ENCODE measurements at regions not wholly inside any gene's neighbourhood (a gene's known extent, or its start where the extent isn't known, plus 50 kb on each side); places are given as distances from the start of the nearest gene placed in this dataset.

GRCh38 chr6:91142154-91142553, 555.3 kb upstream of the MAP3K7 start:
- no peaks in the 10 kb centered on the region for H3K4me1 ChIP-seq (ENCODE audit: insufficient read depth, low read length)
- no peak overlapping the region for H3K9ac ChIP-seq (ENCODE audit: low read depth, low read length)
- H3K27ac ChIP-seq (ENCODE audit: low read length) = no peak overlapping the region
- no peaks in the 10 kb centered on the region for H3K36me3 ChIP-seq (ENCODE audit: insufficient read depth, low read depth, low read length)
- H3K9me3 ChIP-seq (ENCODE audit: insufficient read depth, low read depth, low read length) = no peaks in the 10 kb centered on the region
- no peak overlapping the region for H3K4me3 ChIP-seq (ENCODE audit: low read length)
- no peaks in the 10 kb centered on the region for H3K27me3 ChIP-seq (ENCODE audit: insufficient read depth, low read length)

GRCh38 chr6:91141346-91141745, 554.5 kb upstream of the MAP3K7 start:
- H3K4me1 ChIP-seq (ENCODE audit: insufficient read depth, low read length) = no peaks in the 10 kb centered on the region
- no peak overlapping the region for H3K4me3 ChIP-seq (ENCODE audit: low read length)
- no peak overlapping the region for H3K27ac ChIP-seq (ENCODE audit: low read length)
- H3K9me3 ChIP-seq (ENCODE audit: insufficient read depth, low read depth, low read length) = no peaks in the 10 kb centered on the region
- H3K9ac ChIP-seq (ENCODE audit: low read depth, low read length) = no peak overlapping the region
- no peaks in the 10 kb centered on the region for H3K27me3 ChIP-seq (ENCODE audit: insufficient read depth, low read length)
- no peaks in the 10 kb centered on the region for H3K36me3 ChIP-seq (ENCODE audit: insufficient read depth, low read depth, low read length)

GRCh38 chr6:91140449-91140848, 553.6 kb upstream of the MAP3K7 start:
- Histone ChIP-seq H3K36me3 (ENCODE audit: insufficient read depth, low read depth, low read length) (no peaks in the 10 kb centered on the region), H3K9me3 (ENCODE audit: insufficient read depth, low read depth, low read length) (no peaks in the 10 kb centered on the region), H3K4me1 (ENCODE audit: insufficient read depth, low read length) (no peaks in the 10 kb centered on the region), H3K4me3 (ENCODE audit: low read length) (no peak overlapping the region), H3K27me3 (ENCODE audit: insufficient read depth, low read length) (no peaks in the 10 kb centered on the region), H3K9ac (ENCODE audit: low read depth, low read length) (no peak overlapping the region), H3K27ac (ENCODE audit: low read length) (no peak overlapping the region)

GRCh38 chr6:91137286-91137685, 550.4 kb upstream of the MAP3K7 start:
- H3K9ac ChIP-seq (ENCODE audit: low read depth, low read length) = no peak overlapping the region
- H3K36me3 ChIP-seq (ENCODE audit: insufficient read depth, low read depth, low read length) = no peaks in the 10 kb centered on the region
- H3K4me3 ChIP-seq (ENCODE audit: low read length) = no peak overlapping the region
- H3K4me1 ChIP-seq (ENCODE audit: insufficient read depth, low read length) = no peaks in the 10 kb centered on the region
- H3K27ac ChIP-seq (ENCODE audit: low read length) = no peak overlapping the region
- H3K27me3 ChIP-seq (ENCODE audit: insufficient read depth, low read length) = no peaks in the 10 kb centered on the region
- no peaks in the 10 kb centered on the region for H3K9me3 ChIP-seq (ENCODE audit: insufficient read depth, low read depth, low read length)

- Histone ChIP-seq H3K4me3 (ENCODE audit: low read length) (no peak overlapping the region), H3K36me3 (ENCODE audit: insufficient read depth, low read depth, low read length) (no peaks in the 10 kb centered on the region), H3K9ac (ENCODE audit: low read depth, low read length) (no peak overlapping the region), H3K27me3 (ENCODE audit: insufficient read depth, low read length) (no peaks in the 10 kb centered on the region), H3K4me1 (ENCODE audit: insufficient read depth, low read length) (no peaks in the 10 kb centered on the region), H3K9me3 (ENCODE audit: insufficient read depth, low read depth, low read length) (no peaks in the 10 kb centered on the region), H3K27ac (ENCODE audit: low read length) (no peak overlapping the region)
Measured at GRCh38 chr6:91135406-91136103, 548.7 kb upstream of the MAP3K7 start.

GRCh38 chr6:91132461-91132860, 545.6 kb upstream of the MAP3K7 start:
- Histone ChIP-seq H3K9me3 (ENCODE audit: insufficient read depth, low read depth, low read length) (no peaks in the 10 kb centered on the region), H3K4me1 (ENCODE audit: insufficient read depth, low read length) (no peaks in the 10 kb centered on the region; the same call in 1 of the 2 replicates), H3K36me3 (ENCODE audit: insufficient read depth, low read depth, low read length) (no peaks in the 10 kb centered on the region), H3K9ac (ENCODE audit: low read depth, low read length) (no peak overlapping the region), H3K27me3 (ENCODE audit: insufficient read depth, low read length) (no peaks in the 10 kb centered on the region), H3K27ac (ENCODE audit: low read length) (no peak overlapping the region), H3K4me3 (ENCODE audit: low read length) (no peak overlapping the region)

- H3K36me3 ChIP-seq (ENCODE audit: insufficient read depth, low read depth, low read length) = no peaks in the 10 kb centered on the region
- no peak overlapping the region for H3K9ac ChIP-seq (ENCODE audit: low read depth, low read length)
- no peak overlapping the region for H3K4me3 ChIP-seq (ENCODE audit: low read length)
- H3K4me1 ChIP-seq (ENCODE audit: insufficient read depth, low read length) = no peaks in the 10 kb centered on the region; the same call in 1 of the 2 replicates
- no peak overlapping the region for H3K27ac ChIP-seq (ENCODE audit: low read length)
- no peaks in the 10 kb centered on the region for H3K27me3 ChIP-seq (ENCODE audit: insufficient read depth, low read length)
- H3K9me3 ChIP-seq (ENCODE audit: insufficient read depth, low read depth, low read length) = no peaks in the 10 kb centered on the region
Measured at GRCh38 chr6:91130126-91130525, 543.3 kb upstream of the MAP3K7 start.

GRCh38 chr6:91127752-91128151, 540.9 kb upstream of the MAP3K7 start:
- H3K9me3 ChIP-seq (ENCODE audit: insufficient read depth, low read depth, low read length) = no peaks in the 10 kb centered on the region
- no peak overlapping the region for H3K4me3 ChIP-seq (ENCODE audit: low read length)

GRCh38 chr6:91126876-91127275, 540.0 kb upstream of the MAP3K7 start:
- Histone ChIP-seq H3K9ac (ENCODE audit: low read depth, low read length) (no peak overlapping the region), H3K36me3 (ENCODE audit: insufficient read depth, low read depth, low read length) (no peaks in the 10 kb centered on the region), H3K9me3 (ENCODE audit: insufficient read depth, low read depth, low read length) (no peaks in the 10 kb centered on the region), H3K27me3 (ENCODE audit: insufficient read depth, low read length) (no peaks in the 10 kb centered on the region), H3K27ac (ENCODE audit: low read length) (no peak overlapping the region), H3K4me1 (ENCODE audit: insufficient read depth, low read length) (no peaks in the 10 kb centered on the region; the same call in 1 of the 2 replicates), H3K4me3 (ENCODE audit: low read length) (no peak overlapping the region)

More at GRCh38 chr6:91127752-91128151, 540.9 kb upstream of the MAP3K7 start:
- no peaks in the 10 kb centered on the region for H3K36me3 ChIP-seq (ENCODE audit: insufficient read depth, low read depth, low read length)
- no peak overlapping the region for H3K27ac ChIP-seq (ENCODE audit: low read length)
- no peaks in the 10 kb centered on the region for H3K27me3 ChIP-seq (ENCODE audit: insufficient read depth, low read length)
- H3K9ac ChIP-seq (ENCODE audit: low read depth, low read length) = no peak overlapping the region
- no peaks in the 10 kb centered on the region; the same call in 1 of the 2 replicates for H3K4me1 ChIP-seq (ENCODE audit: insufficient read depth, low read length)

- Histone ChIP-seq H3K9ac (ENCODE audit: low read depth, low read length) (no peak overlapping the region), H3K4me1 (ENCODE audit: insufficient read depth, low read length) (no peaks in the 10 kb centered on the region), H3K4me3 (ENCODE audit: low read length) (no peak overlapping the region), H3K27ac (ENCODE audit: low read length) (no peak overlapping the region), H3K27me3 (ENCODE audit: insufficient read depth, low read length) (no peaks in the 10 kb centered on the region), H3K36me3 (ENCODE audit: insufficient read depth, low read depth, low read length) (no peaks in the 10 kb centered on the region), H3K9me3 (ENCODE audit: insufficient read depth, low read depth, low read length) (no peaks in the 10 kb centered on the region)
Measured at GRCh38 chr6:91117550-91117949, 530.7 kb upstream of the MAP3K7 start.

GRCh38 chr6:91114123-91114708, 527.3 kb upstream of the MAP3K7 start:
- no peak overlapping the region for H3K9ac ChIP-seq (ENCODE audit: low read depth, low read length)
- no peaks in the 10 kb centered on the region for H3K9me3 ChIP-seq (ENCODE audit: insufficient read depth, low read depth, low read length)
- H3K27me3 ChIP-seq (ENCODE audit: insufficient read depth, low read length) = no peaks in the 10 kb centered on the region
- no peak overlapping the region for H3K4me3 ChIP-seq (ENCODE audit: low read length)
- H3K4me1 ChIP-seq (ENCODE audit: insufficient read depth, low read length) = no peaks in the 10 kb centered on the region
- no peak overlapping the region for H3K27ac ChIP-seq (ENCODE audit: low read length)
- no peaks in the 10 kb centered on the region for H3K36me3 ChIP-seq (ENCODE audit: insufficient read depth, low read depth, low read length)

GRCh38 chr6:91106083-91106482, 519.2 kb upstream of the MAP3K7 start:
- H3K9ac ChIP-seq (ENCODE audit: low read depth, low read length) = no peak overlapping the region
- no peaks in the 10 kb centered on the region; the same call in 1 of the 2 replicates for H3K4me1 ChIP-seq (ENCODE audit: insufficient read depth, low read length)
- H3K27me3 ChIP-seq (ENCODE audit: insufficient read depth, low read length) = no peaks in the 10 kb centered on the region
- no peaks in the 10 kb centered on the region for H3K36me3 ChIP-seq (ENCODE audit: insufficient read depth, low read depth, low read length)
- no peak overlapping the region for H3K4me3 ChIP-seq (ENCODE audit: low read length)
- H3K27ac ChIP-seq (ENCODE audit: low read length) = no peak overlapping the region
- no peaks in the 10 kb centered on the region for H3K9me3 ChIP-seq (ENCODE audit: insufficient read depth, low read depth, low read length)
